HG03066 (cell line): ENCODE measurements at regions not wholly inside any gene's neighbourhood (a gene's known extent, or its start where the extent isn't known, plus 50 kb on each side); places are given as distances from the start of the nearest gene placed in this dataset.

Source experiments
- ATAC-seq: cut with Tn5 transposase; IDR thresholded peaks from one replicate; pipeline ENCODE4 v1.9.1; 2021; ENCODE audit warnings: low read depth; ENCODE audit not compliant: unreplicated experiment

DNA sequence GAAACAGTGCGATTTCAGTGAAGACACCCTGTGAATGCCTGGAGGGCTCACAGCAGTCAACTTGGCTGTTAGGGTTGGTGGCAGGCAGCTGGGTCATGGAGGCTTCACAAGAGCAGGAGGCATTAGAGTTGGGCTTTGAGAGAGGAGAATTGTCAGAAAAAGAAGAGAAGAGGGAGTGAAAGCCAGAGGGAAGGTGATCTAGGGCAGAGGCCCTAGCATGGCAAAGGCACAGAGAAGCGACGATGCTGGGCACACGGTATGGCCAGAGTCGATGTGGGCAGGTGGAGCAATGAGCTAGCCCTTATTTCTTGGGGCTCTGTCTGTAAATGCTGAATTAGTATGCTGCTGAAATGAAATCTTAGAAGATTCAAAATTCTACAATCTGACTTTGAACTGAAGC, 52.6 kb upstream of the OLFM4 start:
- ATAC-seq: no peak

DNA sequence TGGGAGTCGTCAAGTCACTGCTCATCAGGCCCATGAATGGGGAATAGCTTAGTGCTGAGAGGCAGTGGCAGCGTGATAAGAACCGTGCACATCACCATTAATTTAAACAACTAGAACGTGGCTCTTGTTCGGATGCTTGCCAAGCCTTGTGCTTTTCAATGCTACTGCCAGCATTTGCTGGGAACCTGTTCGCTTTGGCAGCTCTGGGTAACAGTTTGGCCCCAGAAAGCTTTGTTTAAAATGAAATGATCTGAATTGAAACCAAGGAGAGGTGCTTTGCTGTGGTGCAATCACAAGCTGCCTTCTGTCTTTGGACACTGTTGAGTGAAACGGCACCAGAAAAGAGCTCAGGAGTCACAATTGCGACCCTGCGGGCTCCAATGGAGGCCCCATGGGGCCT, 53.5 kb upstream of the OLFM4 start:
- ATAC-seq: no peak

DNA sequence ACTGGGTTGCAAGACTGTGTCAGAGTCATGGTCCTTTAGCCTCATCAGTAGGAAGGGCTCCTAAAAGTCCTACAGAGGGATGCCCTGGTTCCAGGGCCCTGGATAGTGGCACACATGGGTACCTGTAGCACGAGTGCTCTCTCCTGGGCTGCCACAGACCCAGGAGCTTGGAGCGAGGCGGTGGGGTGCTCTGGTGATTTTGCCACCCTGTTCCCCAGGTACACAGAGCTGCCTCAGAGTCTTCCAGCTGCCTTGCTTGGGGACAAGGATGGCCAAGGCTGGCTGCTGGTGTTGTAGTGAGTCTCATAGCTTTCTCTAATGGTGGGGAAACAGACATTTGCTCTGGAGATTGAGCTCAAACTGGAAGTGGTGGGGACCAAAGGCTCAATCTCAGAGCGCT, 53.9 kb upstream of the OLFM4 start:
- ATAC-seq: no peak

DNA sequence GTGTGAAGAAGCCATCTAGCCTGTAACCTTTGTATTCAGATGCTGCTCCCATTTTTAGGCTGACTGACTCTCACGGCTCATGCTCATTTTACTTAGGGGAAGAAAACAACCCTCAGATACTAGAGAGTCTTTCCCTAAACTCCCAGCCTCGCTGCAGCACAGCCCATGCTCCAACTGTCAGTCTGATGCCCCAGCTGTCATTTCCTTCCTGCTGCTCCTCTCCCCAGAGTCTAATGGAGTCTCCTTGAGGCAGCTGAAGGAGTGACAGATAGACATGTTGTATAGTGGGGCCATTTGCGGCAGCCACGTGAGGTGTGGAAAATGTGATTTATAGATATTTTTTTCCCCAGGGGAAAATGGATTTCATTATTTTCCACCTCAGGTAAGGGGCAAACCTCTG, 59.2 kb upstream of the OLFM4 start:
- ATAC-seq: no peak

DNA sequence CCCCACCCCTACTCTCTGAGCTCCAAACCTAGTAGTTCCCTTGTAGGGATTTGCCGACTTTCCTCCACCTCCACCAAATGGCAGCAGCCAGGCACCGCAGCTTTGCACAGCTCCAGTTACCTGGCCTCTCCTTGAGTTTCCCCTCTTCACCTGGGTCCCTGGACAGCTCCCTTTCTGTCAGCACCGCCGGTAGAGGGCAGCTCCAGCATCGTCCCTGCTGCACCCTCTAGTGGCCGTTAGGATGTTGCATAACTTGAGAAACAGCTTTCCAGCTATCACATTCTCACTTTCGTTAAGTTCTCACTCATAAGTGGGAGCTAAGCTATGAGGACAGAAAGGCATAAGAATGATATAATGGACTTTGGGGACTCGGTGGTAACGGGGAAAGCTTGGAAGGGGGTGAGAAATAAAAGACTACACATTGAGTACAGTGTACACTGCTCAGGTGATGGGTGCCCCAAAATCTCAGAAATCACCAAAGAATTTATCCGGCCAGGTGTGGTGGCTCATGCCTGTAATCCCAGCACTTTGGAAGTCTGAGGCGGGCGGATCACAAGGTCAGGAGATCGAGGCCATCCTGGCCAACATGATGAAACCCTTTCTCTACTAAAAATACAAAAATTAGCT, 60.4 kb upstream of the OLFM4 start:
- ATAC-seq: peak; percentile 98

DNA sequence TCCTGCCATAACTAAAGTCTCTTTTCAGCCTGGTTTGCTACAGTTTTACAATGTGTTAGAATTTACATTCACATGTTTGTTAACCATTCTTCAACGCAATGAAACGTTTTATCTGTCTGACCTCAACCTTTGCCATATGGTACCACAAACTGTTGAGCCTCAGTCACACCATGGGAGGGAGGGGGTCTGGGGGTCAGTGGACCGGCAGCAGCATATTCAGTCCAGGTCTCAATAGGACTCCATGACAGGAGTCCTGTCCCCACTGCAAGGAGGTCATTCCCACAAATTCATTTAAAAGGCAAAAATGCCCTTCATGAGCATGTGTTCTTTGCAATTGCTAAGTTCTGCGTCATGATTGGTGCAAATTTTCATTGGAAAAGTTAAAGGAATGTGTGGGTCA, 66.6 kb upstream of the OLFM4 start:
- ATAC-seq: no peak

DNA sequence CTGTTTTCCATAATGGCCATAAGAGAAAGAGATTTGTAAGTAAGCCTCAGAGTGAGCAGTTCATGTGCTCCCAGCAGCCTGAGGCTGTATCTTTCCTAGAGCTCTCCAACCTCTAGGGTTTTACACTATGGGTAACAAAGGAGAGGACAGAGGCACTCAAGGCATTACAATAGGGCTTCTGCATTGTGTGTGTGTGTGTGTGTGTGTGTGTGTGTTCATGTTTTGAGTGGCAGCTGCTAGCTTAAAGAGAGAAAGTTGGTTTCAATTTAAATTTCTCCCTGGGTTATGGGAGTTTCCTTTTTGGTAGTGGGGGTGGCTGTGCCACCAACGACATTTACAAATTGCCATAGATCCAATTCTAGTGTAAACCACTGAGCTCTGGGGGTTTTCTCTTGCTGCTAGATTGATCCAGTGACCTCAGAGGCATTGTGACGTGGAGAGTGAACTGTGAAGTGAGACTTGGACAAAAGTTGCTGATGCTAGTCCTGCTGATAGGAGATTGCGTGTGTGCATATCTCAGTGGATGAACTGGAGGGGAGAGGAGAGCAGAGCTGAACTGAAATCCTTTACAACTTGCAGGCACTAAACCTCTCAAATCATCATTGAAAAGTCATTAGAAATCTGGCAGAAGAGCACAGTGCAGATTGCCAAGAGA, 67.2 kb upstream of the OLFM4 start:
- ATAC-seq: no peak

DNA sequence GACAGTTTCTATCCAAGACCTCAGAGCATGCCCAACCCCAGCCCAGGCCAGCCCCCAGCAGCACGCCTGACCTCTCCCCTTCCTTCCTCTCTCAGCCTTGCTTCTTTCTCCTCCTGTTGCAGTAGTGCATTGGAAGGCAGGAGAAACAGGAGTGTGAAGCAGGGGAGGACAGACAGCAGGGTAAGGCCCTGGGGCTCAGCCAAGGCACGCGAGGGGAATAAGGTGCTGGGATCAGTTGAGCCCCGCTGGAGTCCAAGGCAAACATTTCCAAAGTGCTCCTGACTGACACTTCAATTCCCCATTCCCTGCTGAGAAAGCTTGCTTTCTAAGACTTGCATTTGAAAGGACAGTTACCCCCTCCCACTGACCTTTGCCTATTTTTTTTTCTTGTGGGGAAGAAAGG, 73.1 kb upstream of the OLFM4 start:
- no peak for ATAC-seq

DNA sequence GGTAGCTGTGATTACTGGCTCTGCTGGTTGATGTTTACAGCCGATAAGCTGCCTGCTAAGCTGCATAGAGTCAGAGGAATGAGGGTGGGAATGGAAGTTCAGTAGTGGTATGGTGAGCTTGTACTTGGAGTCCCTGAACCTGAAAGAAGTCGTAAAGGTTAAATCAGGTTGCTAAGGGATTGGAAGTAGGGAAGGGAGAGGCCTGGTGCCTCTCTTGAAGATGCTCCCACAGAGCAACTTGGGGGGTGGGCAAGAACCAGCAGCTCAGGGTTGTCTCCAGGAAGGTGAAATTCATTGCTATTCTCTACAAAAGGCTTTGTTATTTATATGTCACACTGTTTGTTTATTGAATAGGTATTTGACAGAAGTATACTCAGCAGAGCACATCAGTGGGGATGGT, 73.8 kb upstream of the OLFM4 start:
- ATAC-seq: no peak

DNA sequence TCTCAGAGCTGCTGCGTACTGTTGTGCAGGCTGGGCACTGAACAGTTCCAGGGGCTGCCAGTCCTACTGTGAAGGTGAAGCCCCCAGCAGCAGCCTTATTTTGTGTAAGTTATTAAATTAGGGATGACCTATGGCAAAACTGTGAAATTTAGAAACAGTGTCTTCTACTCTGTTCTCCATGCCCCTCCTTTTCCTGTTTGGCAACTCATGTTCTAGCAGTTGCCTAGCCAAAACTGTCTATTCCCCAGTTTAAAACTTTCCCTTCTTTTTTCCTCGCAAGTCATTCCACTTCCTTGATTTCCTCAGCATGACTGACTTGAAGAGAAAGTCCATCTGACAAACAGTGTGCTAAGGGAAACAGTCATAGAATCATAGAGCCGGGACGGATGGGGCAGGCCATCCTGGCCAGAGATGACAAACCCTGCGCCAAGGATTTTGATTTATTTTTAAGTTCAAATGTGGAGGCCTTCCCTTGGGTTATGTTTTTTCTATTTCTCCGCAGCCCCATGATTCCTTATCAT, 78.1 kb upstream of the OLFM4 start:
- no peak for ATAC-seq

DNA sequence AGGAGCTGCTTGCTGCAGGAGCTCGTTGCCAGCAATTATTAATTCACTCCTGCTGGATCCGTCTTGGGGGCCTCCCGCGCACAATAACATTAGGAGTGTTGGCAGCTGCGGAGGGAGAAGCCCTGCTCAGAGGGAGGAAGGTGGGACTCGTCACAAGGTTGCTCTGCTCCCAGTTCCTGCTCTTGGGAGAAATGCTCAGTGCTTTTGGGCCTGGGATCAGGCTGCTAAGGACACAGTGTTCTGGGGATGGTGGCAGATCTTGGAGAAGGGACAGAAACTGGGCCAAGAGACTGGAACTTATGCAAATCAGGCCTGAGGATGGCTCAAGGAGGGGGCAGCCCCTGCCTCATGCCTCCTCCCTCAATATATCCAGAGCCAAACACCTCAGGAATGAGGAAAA, 78.9 kb upstream of the OLFM4 start:
- no peak for ATAC-seq

DNA sequence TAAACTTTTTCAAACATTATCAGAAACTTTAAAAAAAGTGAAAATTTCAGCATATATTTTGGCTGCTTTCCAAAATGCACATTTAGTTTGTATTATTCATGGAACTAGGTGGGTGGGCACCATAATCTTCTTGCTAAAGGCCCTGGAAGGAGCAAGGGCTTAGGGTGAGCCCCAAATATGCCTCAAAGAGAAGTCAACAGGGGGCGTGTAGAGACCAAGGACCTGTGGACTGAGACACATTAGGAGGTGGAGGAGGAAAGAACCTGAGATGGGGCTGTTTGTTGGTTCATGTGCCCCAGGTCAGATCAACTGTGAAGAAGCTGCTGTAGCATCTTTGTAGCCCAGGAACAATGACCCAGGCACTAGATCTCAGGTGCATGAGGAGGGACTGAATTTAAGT, 79.6 kb upstream of the OLFM4 start:
- ATAC-seq: no peak

DNA sequence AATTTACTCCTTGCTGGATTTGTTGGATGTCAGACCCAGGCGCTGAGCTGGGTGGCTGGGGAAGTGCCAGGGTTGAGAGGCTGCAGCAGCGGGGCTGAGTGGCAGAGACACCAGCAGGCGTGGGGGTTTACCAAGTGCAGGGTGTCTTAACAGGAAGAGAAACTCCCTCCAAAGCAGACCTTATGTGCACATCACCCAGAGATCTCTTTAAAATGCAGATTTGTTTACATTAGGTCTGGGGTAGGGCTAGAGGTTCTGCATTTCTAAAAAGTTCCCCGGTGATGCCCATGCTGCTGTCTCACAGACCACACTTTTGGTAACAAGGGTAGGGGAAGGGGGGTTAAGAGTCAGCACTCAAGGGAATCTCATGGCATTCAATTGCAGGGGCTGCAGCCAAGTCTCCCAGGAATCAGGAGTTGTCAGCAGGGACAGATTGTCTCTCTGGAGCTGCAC, 80.7 kb upstream of the OLFM4 start:
- no peak for ATAC-seq

DNA sequence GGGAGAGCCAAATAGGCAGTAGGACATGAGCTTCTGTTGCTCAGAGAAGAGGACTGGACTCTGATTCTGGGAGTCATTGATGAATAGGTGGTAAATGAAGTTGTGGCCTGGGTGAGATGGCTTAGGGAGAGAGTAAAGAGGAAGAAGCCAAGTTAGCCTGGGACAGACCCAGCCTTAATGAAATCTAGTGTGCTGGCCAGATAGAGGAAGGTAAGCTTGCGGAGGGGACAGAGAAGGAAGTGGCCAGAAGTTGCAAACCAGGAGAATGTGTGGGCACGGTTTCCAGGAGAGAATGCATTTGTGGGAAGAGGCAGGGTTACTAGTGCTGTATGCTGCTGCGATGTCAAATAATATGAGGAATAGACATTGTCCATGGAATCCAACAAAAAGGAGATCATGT, 83.3 kb upstream of the OLFM4 start:
- ATAC-seq: no peak

DNA sequence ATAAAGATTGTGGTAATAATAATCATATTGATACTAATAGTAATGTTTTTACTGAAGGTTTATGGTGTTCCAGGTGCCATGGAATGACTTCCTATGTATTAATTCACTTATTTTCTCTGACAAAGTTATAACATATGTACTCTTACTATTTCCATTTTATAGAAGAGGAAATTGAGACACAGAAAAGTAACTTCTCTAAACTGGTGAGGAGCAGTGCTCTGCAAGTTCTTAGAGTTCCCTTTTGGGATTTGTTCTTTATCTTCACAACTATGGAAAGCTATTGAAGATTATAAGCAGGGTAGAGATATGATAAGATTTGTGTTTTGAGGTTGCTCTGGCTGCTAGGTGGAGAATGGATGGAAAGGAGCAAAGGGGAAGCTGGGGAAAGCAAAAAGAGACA, 83.9 kb upstream of the OLFM4 start:
- no peak for ATAC-seq

DNA sequence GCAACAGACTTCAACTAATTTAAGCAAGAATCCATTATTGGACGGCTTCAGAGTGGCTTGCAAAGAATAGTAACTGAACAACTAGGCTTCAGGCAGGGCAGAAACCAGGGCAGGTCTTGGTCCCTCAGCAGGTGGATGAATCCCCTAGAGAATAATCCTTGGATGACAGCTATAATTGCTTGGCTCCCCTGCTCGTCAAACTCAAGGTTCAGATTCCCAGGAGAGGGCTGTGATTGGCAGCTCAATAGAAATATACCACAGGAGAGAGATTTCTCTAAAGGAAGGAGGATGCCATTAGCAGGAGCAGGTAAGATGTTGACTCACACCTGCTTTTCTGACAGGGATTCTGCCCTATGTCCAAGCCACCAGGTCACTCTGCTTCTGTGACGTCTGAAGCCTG, 89.6 kb upstream of the PCDH8 start:
- no peak for ATAC-seq

DNA sequence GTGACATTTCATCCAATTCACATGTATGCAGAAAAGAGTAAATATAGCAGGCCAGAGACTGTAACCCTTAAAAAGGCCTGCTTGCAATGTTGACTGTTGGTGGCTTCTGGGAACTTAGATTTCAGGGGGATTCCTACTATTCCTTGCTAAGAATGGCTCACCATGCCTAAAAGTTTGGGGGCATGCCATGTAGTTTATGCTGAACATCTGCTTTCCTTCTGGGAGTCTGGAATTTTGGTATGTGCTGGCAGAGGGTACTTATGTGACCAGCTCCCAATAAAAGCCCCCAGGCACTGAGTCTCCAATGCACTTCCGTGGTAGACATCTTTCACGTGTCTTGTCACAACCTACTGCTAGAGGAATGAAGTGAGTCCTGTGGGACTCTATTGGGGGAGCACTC, 88.4 kb upstream of the PCDH8 start:
- ATAC-seq: no peak

DNA sequence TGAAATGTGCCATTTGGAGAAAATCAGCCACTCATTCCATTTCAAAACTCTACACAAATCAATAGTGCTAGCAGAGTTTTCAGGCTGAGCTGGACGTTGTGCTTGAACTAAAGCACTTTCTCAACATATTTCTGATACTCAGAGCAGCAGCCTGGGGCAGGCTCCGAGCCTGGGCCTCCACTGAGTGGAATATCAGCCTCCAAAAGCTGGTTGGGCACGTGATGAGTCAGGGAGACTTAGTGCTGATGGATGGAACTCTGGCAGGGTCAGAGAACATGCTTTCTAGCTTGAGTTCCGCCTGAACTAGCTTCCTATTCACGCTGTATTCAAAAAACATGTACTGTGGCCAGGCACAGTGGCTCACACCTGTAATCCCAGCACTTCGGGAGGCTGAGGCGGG, 85.8 kb upstream of the PCDH8 start:
- no peak for ATAC-seq

DNA sequence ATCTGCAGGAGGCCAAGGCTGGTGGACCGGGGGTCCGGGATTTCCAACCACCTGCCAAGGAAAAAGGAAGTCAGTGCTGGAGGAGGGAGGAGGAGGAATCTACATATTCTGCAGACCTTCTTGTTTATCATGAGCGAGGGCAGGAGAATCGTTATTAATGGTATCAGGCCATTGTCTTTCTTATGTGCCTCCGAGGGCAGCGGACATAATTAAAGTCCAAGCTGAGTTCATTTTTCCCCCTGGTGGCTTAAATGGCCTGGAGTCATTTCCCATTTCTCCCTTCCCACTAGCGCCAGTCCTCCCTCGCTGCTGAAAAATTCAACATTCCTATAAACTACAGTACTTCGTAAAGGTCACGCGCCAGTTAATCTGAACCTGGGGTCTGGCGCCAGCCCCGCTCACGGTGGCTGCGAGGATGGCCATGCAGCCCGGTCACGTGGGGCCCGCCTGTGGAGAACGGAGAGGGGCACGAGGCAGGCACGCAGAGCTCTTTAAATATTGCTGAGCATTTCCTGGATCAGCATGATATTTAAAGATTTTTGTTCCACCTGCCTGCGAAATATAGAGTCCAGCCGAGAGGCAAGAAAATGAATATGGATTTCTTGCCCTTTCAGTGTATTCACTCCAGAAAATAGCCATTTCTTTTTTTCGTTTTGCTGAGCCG, 85.2 kb upstream of the PCDH8 start:
- no peak for ATAC-seq

DNA sequence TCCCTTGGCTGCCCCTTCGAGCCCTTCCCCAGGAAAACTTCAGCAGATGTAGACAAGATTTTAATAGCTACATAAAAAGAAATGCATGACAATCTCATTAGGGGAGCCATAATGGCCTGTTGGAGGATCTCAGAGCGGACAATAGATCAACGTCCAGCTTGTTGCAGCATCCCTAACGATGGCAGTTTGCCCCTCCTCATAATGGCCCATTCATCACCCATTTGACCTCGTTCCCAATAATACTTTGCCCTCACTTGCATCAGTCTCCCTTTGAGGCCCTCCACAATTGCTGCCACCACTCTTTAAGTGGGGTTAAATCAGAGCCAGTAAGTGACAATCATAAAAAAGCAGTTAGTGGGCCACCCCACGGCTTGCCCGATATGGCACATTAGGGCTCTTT, 84.7 kb upstream of the PCDH8 start:
- no peak for ATAC-seq

DNA sequence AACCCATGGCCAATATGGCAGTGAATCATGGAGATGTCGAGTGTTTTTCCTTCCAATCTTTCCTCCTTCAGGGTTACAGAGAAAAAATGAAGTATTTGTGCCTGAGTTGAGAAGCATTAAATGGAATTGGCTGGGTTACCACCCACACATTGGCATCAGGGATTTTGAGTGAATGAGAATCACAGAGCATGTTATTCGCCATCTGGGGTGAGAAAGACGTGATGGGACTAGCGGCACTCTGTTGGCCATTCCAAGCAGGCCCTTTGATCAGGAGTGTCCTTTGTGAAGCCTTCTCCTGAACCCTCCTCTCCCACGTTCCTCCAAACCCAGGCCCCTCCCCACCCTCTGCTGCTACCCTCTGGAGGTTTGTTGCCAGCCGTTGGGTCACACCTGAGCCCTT, 84.2 kb upstream of the PCDH8 start:
- ATAC-seq: no peak
